ENCODE measurements at regions not wholly inside any gene's neighbourhood (a gene's known extent, or its start where the extent isn't known, plus 50 kb on each side); places are given as distances from the start of the nearest gene placed in this dataset.

GRCh38 chr3:30140356-30141075 lies 465.9 kb upstream of the TGFBR2 start:
- Histone ChIP-seq H3K36me3 (no peaks in the 10 kb centered on the region), H3K27me3 (no peaks in the 10 kb centered on the region), H3K9me3 (no peaks in the 10 kb centered on the region), H3K27ac (no peak overlapping the region), H3K4me1 (ENCODE audit: control insufficient read depth in 1 of 2, insufficient read depth in 1 of 2, low read depth in 1 of 2, low read length in 1 of 2) (no peaks in the 10 kb centered on the region), H3K4me3 (ENCODE audit: low read depth in 1 of 2, low read length in 1 of 2) (no peak overlapping the region)
- no peak for TF ChIP-seq CTCF (IDR thresholded peaks at IDR 0.05)

GRCh38 chr3:30141178-30141581 lies 465.2 kb upstream of the TGFBR2 start:
- H3K9me3 ChIP-seq: no peaks in the 10 kb centered on the region
- H3K27ac ChIP-seq: no peak overlapping the region
- TF ChIP-seq CTCF (IDR thresholded peaks at IDR 0.05): no peak
- no peaks in the 10 kb centered on the region for H3K27me3 ChIP-seq
- no peaks in the 10 kb centered on the region for H3K36me3 ChIP-seq
- no peak overlapping the region for H3K4me3 ChIP-seq (ENCODE audit: low read depth in 1 of 2, low read length in 1 of 2)
- H3K4me1 ChIP-seq (ENCODE audit: control insufficient read depth in 1 of 2, insufficient read depth in 1 of 2, low read depth in 1 of 2, low read length in 1 of 2): no peaks in the 10 kb centered on the region

- no peak for TF ChIP-seq CTCF (IDR thresholded peaks at IDR 0.05)
- no peak overlapping the region for H3K4me3 ChIP-seq (ENCODE audit: low read depth in 1 of 2, low read length in 1 of 2)
- H3K9me3 ChIP-seq: no peaks in the 10 kb centered on the region
- no peak overlapping the region for H3K27ac ChIP-seq
- H3K36me3 ChIP-seq: no peaks in the 10 kb centered on the region
- no peaks in the 10 kb centered on the region for H3K27me3 ChIP-seq
- no peaks in the 10 kb centered on the region for H3K4me1 ChIP-seq (ENCODE audit: control insufficient read depth in 1 of 2, insufficient read depth in 1 of 2, low read depth in 1 of 2, low read length in 1 of 2)
Measured at GRCh38 chr3:30141927-30142326, 464.5 kb upstream of the TGFBR2 start.

GRCh38 chr3:30142946-30143345 lies 463.5 kb upstream of the TGFBR2 start:
- no peak for TF ChIP-seq CTCF (IDR thresholded peaks at IDR 0.05)
- no peaks in the 10 kb centered on the region for H3K9me3 ChIP-seq
- no peaks in the 10 kb centered on the region for H3K4me1 ChIP-seq (ENCODE audit: control insufficient read depth in 1 of 2, insufficient read depth in 1 of 2, low read depth in 1 of 2, low read length in 1 of 2)
- H3K36me3 ChIP-seq: no peaks in the 10 kb centered on the region
- no peak overlapping the region for H3K4me3 ChIP-seq (ENCODE audit: low read depth in 1 of 2, low read length in 1 of 2)
- H3K27ac ChIP-seq: no peak overlapping the region
- H3K27me3 ChIP-seq: no peaks in the 10 kb centered on the region

GRCh38 chr3:30145281-30145680 lies 461.1 kb upstream of the TGFBR2 start:
- Histone ChIP-seq H3K27ac (no peak overlapping the region), H3K9me3 (no peaks in the 10 kb centered on the region), H3K4me1 (ENCODE audit: control insufficient read depth in 1 of 2, insufficient read depth in 1 of 2, low read depth in 1 of 2, low read length in 1 of 2) (no peaks in the 10 kb centered on the region), H3K27me3 (no peaks in the 10 kb centered on the region), H3K36me3 (no peaks in the 10 kb centered on the region), H3K4me3 (ENCODE audit: low read depth in 1 of 2, low read length in 1 of 2) (no peak overlapping the region)
- no peak for TF ChIP-seq CTCF (IDR thresholded peaks at IDR 0.05)
